ENCODE measurements at regions not wholly inside any gene's neighbourhood (a gene's known extent, or its start where the extent isn't known, plus 50 kb on each side); places are given as distances from the start of the nearest gene placed in this dataset.

- no peak overlapping the region for H3K4me3 ChIP-seq
- TF ChIP-seq CTCF (IDR thresholded peaks at IDR 0.05; ENCODE audit: low read depth, low read length) = no peak
- H3K27me3 ChIP-seq = no peaks in the 10 kb centered on the region
- peaks cover 43% of the 10 kb centered on the region for H3K4me1 ChIP-seq (ENCODE audit: low read depth)
- H3K27ac ChIP-seq = peak overlapping the region; percentile 80
- H3K9me3 ChIP-seq (ENCODE audit: low read depth) = no peaks in the 10 kb centered on the region
- no peaks in the 10 kb centered on the region for H3K36me3 ChIP-seq
- DNase-seq (ENCODE audit: low read depth in 1 of 2, low spot score in 1 of 2) = peak in 1 of 2 donors; percentile 66
Measured at GRCh38 chr18:22084547-22084946, 84.8 kb upstream of the GATA6 start.

DNA sequence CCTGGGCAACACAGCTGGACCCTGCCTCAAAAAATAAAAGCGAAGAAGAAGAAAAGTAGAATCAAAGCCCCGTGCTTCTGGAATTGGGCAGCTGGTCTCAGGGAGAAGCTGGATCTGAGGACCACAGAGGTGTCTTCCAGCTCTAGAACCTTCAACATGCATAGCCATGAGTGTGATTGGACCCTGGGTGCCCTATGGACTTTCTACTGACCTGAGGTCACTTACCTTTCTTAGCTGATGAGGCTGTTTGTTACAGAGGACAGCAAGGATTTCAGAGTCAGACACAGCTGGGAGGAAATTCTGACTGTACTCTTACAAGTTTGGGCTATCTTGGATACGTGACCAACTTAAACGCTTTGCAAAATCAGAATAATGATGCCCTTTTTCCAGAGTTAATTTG is 82.4 kb upstream of the GATA6 start:
- DNase-seq (ENCODE audit: low read depth in 1 of 2, low spot score in 1 of 2) = no peak
- H3K9me3 ChIP-seq (ENCODE audit: low read depth) = no peaks in the 10 kb centered on the region
- H3K36me3 ChIP-seq = no peaks in the 10 kb centered on the region
- H3K4me3 ChIP-seq = no peak overlapping the region
- peaks cover 31% of the 10 kb centered on the region for H3K4me1 ChIP-seq (ENCODE audit: low read depth)
- no peaks in the 10 kb centered on the region for H3K27me3 ChIP-seq
- H3K27ac ChIP-seq = peak overlapping the region; percentile 45
- TF ChIP-seq CTCF (IDR thresholded peaks at IDR 0.05; ENCODE audit: low read depth, low read length) = no peak

- no peaks in the 10 kb centered on the region for H3K27me3 ChIP-seq
- no peak for DNase-seq (ENCODE audit: low read depth in 1 of 2, low spot score in 1 of 2)
- no peaks in the 10 kb centered on the region for H3K36me3 ChIP-seq
- H3K27ac ChIP-seq = no peak overlapping the region
- TF ChIP-seq CTCF (IDR thresholded peaks at IDR 0.05; ENCODE audit: low read depth, low read length) = no peak
- peaks cover 24% of the 10 kb centered on the region for H3K4me1 ChIP-seq (ENCODE audit: low read depth)
- no peak overlapping the region for H3K4me3 ChIP-seq
- no peaks in the 10 kb centered on the region for H3K9me3 ChIP-seq (ENCODE audit: low read depth)
Measured at GRCh38 chr18:22088029-22088428, 81.4 kb upstream of the GATA6 start.

- peak in 1 of 2 donors; percentile 13 for DNase-seq (ENCODE audit: low read depth in 1 of 2, low spot score in 1 of 2)
- no peaks in the 10 kb centered on the region for H3K27me3 ChIP-seq
- H3K36me3 ChIP-seq = no peaks in the 10 kb centered on the region
- peaks cover 23% of the 10 kb centered on the region for H3K4me1 ChIP-seq (ENCODE audit: low read depth)
- peak overlapping the region; percentile 39 for H3K27ac ChIP-seq
- no peak overlapping the region for H3K4me3 ChIP-seq
- no peaks in the 10 kb centered on the region for H3K9me3 ChIP-seq (ENCODE audit: low read depth)
- no peak for TF ChIP-seq CTCF (IDR thresholded peaks at IDR 0.05; ENCODE audit: low read depth, low read length)
Measured at GRCh38 chr18:22088996-22089640, 80.3 kb upstream of the GATA6 start.

GRCh38 chr18:22091341-22091740 is 78.0 kb upstream of the GATA6 start:
- TF ChIP-seq CTCF (IDR thresholded peaks at IDR 0.05; ENCODE audit: low read depth, low read length) = no peak
- no peak overlapping the region for H3K27ac ChIP-seq
- H3K4me1 ChIP-seq (ENCODE audit: low read depth) = peaks cover 17% of the 10 kb centered on the region
- no peaks in the 10 kb centered on the region for H3K9me3 ChIP-seq (ENCODE audit: low read depth)
- no peaks in the 10 kb centered on the region for H3K36me3 ChIP-seq
- DNase-seq (ENCODE audit: low read depth in 1 of 2, low spot score in 1 of 2) = no peak
- H3K27me3 ChIP-seq = no peaks in the 10 kb centered on the region
- no peak overlapping the region for H3K4me3 ChIP-seq
